ENCODE measurements at regions not wholly inside any gene's neighbourhood (a gene's known extent, or its start where the extent isn't known, plus 50 kb on each side); places are given as distances from the start of the nearest gene placed in this dataset.

DNA sequence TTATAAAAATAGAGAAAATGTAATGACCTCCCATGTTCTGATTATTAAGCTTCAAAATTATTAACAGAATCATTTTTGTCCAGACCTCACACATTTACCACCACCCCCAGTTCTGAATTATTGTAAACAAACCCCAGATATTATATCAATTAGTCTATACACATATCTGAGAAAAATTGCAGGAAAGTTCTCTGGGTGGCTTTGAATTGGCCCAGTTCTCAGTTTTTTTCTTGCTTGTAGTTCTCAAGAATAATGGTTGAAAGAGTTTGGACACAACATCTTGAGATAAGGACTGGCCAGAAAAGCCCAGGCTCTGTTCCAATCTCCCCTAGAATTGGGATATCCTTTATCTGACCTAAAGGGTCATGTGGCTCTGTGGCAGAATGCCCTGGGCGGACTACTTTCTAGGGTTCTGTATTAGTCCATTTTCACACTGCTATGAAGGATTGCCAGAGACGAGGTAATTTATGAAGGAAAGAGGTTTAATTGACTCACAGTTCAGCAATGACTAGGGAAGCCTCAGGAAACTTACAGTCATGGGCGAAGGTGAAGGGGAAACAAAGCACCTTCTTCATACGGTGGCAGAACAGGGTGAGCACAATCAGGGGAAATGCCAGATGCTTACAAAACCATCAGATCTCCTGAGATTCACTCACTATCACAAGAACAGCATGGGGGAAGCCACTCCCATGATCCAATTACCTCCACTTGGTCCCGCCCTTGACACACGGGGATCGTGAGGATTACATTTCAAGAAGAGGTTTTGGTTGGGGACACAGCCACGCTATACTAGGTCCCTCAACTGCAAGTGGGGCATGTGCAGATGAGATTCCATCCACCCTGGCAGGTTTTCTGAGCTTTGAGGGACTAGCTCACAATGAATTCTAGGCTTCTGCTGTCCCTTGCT lies 1504.6 kb upstream of the FLRT2 start:
- H3K4me1 ChIP-seq (replicated peaks): no peaks in the 10 kb centered on the region
- no peaks in the 10 kb centered on the region for H3K36me3 ChIP-seq
- H3K9me3 ChIP-seq: no peaks in the 10 kb centered on the region
- no peak for DNase-seq (ENCODE audit: low spot score)
- TF ChIP-seq POLR2A (IDR thresholded peaks at IDR 0.05) (no peak), CTCF (IDR thresholded peaks at IDR 0.05) (no peak), POLR2AphosphoS5 (IDR thresholded peaks at IDR 0.05) (no peak)
- H3K27me3 ChIP-seq (replicated peaks; ENCODE audit: insufficient read depth): no peaks in the 10 kb centered on the region
- WGBS: 91% methylated on average over 8 of the region's 8 CpGs
- intact Hi-C loops (cut with DNase I): no loop called here
- no peak overlapping the region for H3K27ac ChIP-seq
- H3K4me3 ChIP-seq: no peak overlapping the region

- intact Hi-C loops (cut with DNase I): no loop called here
- no peaks in the 10 kb centered on the region for H3K9me3 ChIP-seq
- no peaks in the 10 kb centered on the region for H3K27me3 ChIP-seq (replicated peaks; ENCODE audit: insufficient read depth)
- no peak for DNase-seq (ENCODE audit: low spot score)
- no peak for TF ChIP-seq CTCF (IDR thresholded peaks at IDR 0.05)
- TF ChIP-seq POLR2AphosphoS5 (IDR thresholded peaks at IDR 0.05): no peak
- no peak for TF ChIP-seq POLR2A (IDR thresholded peaks at IDR 0.05)
- no peak overlapping the region for H3K4me3 ChIP-seq
- H3K27ac ChIP-seq: no peak overlapping the region
- no peaks in the 10 kb centered on the region for H3K36me3 ChIP-seq
- no peaks in the 10 kb centered on the region for H3K4me1 ChIP-seq (replicated peaks)
These were observed 1502.6 kb upstream of the FLRT2 start for GRCh38 chr14:84027351-84027750.

- H3K4me1 ChIP-seq (replicated peaks): no peaks in the 10 kb centered on the region
- no peak for DNase-seq (ENCODE audit: low spot score)
- H3K27me3 ChIP-seq (replicated peaks; ENCODE audit: insufficient read depth): no peaks in the 10 kb centered on the region
- TF ChIP-seq POLR2A (IDR thresholded peaks at IDR 0.05): no peak
- TF ChIP-seq CTCF (IDR thresholded peaks at IDR 0.05): no peak
- TF ChIP-seq POLR2AphosphoS5 (IDR thresholded peaks at IDR 0.05): no peak
- H3K9me3 ChIP-seq: no peaks in the 10 kb centered on the region
- 78% methylated on average over 5 of the region's 5 CpGs for WGBS
- H3K36me3 ChIP-seq: no peaks in the 10 kb centered on the region
- H3K4me3 ChIP-seq: no peak overlapping the region
- no peak overlapping the region for H3K27ac ChIP-seq
- intact Hi-C loops (cut with DNase I): no loop called here
These were observed 1501.8 kb upstream of the FLRT2 start for GRCh38 chr14:84028080-84028604.

DNA sequence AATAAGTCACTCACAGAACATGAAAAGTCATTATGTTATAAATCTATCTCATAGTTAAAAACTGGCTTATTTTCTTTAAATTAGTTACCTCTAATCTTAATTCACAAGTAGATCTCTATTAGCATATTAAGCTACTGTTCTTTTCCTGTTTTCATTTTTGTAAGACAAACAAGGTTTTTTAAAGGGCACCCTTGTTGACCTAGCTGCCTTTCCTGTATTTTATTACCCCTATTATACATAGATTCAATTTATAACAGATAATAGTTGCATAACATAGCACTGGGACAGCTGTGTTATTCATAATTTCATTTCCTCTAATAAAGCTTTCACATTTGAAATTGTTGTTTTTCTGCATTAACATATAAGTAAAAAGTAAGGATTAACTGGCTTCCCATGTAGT lies 1500.7 kb upstream of the FLRT2 start:
- TF ChIP-seq CTCF (IDR thresholded peaks at IDR 0.05): no peak
- no peak for TF ChIP-seq POLR2AphosphoS5 (IDR thresholded peaks at IDR 0.05)
- TF ChIP-seq POLR2A (IDR thresholded peaks at IDR 0.05): no peak
- H3K27ac ChIP-seq: no peak overlapping the region
- DNase-seq (ENCODE audit: low spot score): no peak
- no peaks in the 10 kb centered on the region for H3K4me1 ChIP-seq (replicated peaks)
- H3K9me3 ChIP-seq: no peaks in the 10 kb centered on the region
- no peaks in the 10 kb centered on the region for H3K27me3 ChIP-seq (replicated peaks; ENCODE audit: insufficient read depth)
- H3K4me3 ChIP-seq: no peak overlapping the region
- intact Hi-C loops (cut with DNase I): no loop called here
- no peaks in the 10 kb centered on the region for H3K36me3 ChIP-seq

DNA sequence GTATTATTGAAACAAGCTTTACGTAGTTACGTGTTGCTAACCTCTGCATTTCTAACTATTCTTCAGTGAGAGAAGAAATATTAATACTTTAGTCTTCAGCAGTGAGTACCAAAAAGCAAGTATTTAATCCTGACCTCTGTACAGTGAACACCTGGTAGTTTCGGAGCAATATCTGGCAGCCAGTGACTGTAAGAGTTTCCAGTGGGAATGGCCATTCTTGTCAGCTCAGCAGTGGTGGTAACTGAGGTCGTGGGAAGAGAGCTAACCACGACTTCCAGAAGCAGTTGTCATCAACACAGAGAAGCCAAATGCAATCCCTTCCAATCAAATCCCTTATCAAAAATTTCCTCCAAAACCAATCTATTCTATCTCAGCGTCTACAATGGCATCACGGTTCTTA lies 1500.2 kb upstream of the FLRT2 start:
- no peaks in the 10 kb centered on the region for H3K36me3 ChIP-seq
- no peaks in the 10 kb centered on the region for H3K27me3 ChIP-seq (replicated peaks; ENCODE audit: insufficient read depth)
- DNase-seq (ENCODE audit: low spot score): no peak
- no peak overlapping the region for H3K4me3 ChIP-seq
- WGBS: 87% methylated on average over 7 of the region's 7 CpGs
- H3K9me3 ChIP-seq: no peaks in the 10 kb centered on the region
- intact Hi-C loops (cut with DNase I): no loop called here
- no peaks in the 10 kb centered on the region for H3K4me1 ChIP-seq (replicated peaks)
- no peak overlapping the region for H3K27ac ChIP-seq
- TF ChIP-seq CTCF (IDR thresholded peaks at IDR 0.05) (no peak), POLR2AphosphoS5 (IDR thresholded peaks at IDR 0.05) (no peak), POLR2A (IDR thresholded peaks at IDR 0.05) (no peak)

Data from prostate gland (tissue), 2 donors.